ENCODE measurements at regions not wholly inside any gene's neighbourhood (a gene's known extent, or its start where the extent isn't known, plus 50 kb on each side); places are given as distances from the start of the nearest gene placed in this dataset.

GRCh38 chr1:228997721-228998144 lies 262.5 kb downstream of the RHOU start (continued):
- TF ChIP-seq ZNF18 (CRISPR knock-in tag; IDR thresholded peaks at IDR 0.05; ENCODE audit: insufficient replicate concordance): no peak
- no peak for TF ChIP-seq ZBTB14 (CRISPR knock-in tag; IDR thresholded peaks at IDR 0.05)
- no peak for TF ChIP-seq ZNF33B (CRISPR knock-in tag; IDR thresholded peaks at IDR 0.05)
- TF ChIP-seq KLF12 (CRISPR knock-in tag; IDR thresholded peaks at IDR 0.05; ENCODE audit: borderline replicate concordance): no peak
- peak; percentile 82 for TF ChIP-seq ARID3A (IDR thresholded peaks at IDR 0.05; ENCODE audit: low read depth, low read length)
- no peak for TF ChIP-seq ZBTB1 (CRISPR knock-in tag; IDR thresholded peaks at IDR 0.05; ENCODE audit: borderline replicate concordance)
- peak; percentile 60; the same call in 1 of the 2 replicates for TF ChIP-seq THRA (CRISPR knock-in tag; IDR thresholded peaks at IDR 0.05; ENCODE audit: borderline replicate concordance)
- no peak for TF ChIP-seq ZFP90 (CRISPR knock-in tag; IDR thresholded peaks at IDR 0.05; ENCODE audit: borderline replicate concordance)
- no peak; the same call in 1 of the 2 replicates for TF ChIP-seq ETV5 (CRISPR knock-in tag; IDR thresholded peaks at IDR 0.05; ENCODE audit: borderline replicate concordance)
- no peak for TF ChIP-seq ZNF749 (CRISPR knock-in tag; IDR thresholded peaks at IDR 0.05; ENCODE audit: borderline replicate concordance)
- TF ChIP-seq KAT7 (CRISPR knock-in tag; IDR thresholded peaks at IDR 0.05; ENCODE audit: borderline replicate concordance): no peak
- no peak for TF ChIP-seq ATF4 (CRISPR knock-in tag; IDR thresholded peaks at IDR 0.05)
- TF ChIP-seq FOXK2 (IDR thresholded peaks at IDR 0.05): no peak
- no peak for TF ChIP-seq PRDM4 (CRISPR knock-in tag; IDR thresholded peaks at IDR 0.05; ENCODE audit: borderline replicate concordance)
- no peak for TF ChIP-seq SIN3A (IDR thresholded peaks at IDR 0.05; ENCODE audit: borderline replicate concordance, low read depth, low read length)
- no peak for TF ChIP-seq TP53 (CRISPR knock-in tag; conservative IDR thresholded peaks at IDR 0.05)
- TF ChIP-seq ZNF800 (CRISPR knock-in tag; IDR thresholded peaks at IDR 0.05): no peak
- no peak for TF ChIP-seq ATF7 (IDR thresholded peaks at IDR 0.05)
- TF ChIP-seq ATF7 (CRISPR knock-in tag; IDR thresholded peaks at IDR 0.05): no peak

All from HepG2 (cell line).